ENCODE measurements at regions not wholly inside any gene's neighbourhood (a gene's known extent, or its start where the extent isn't known, plus 50 kb on each side); places are given as distances from the start of the nearest gene placed in this dataset.

- no peak overlapping the region for H3K18ac ChIP-seq (ENCODE audit: low read depth in 1 of 2, low read length in 2 of 2)
- no peak overlapping the region for H2BK5ac ChIP-seq (ENCODE audit: low read depth, low read length, poor library complexity, severe bottlenecking)
- H2BK120ac ChIP-seq (ENCODE audit: low read depth, low read length): no peak overlapping the region
- no peak overlapping the region for H3K14ac ChIP-seq (ENCODE audit: low read length in 2 of 2)
- 27% methylated on average over 3 of the region's 3 CpGs for WGBS
- no peaks in the 10 kb centered on the region for H3K9me3 ChIP-seq (ENCODE audit: control insufficient read depth, low read length)
- H2BK12ac ChIP-seq (ENCODE audit: low read length in 2 of 2): no peak overlapping the region
- H3K9ac ChIP-seq (ENCODE audit: low read length): no peak overlapping the region
- peaks cover 3% of the 10 kb centered on the region for H3K4me1 ChIP-seq (ENCODE audit: control insufficient read depth, insufficient read depth, low read depth, low read length)
- no peak overlapping the region for H4K91ac ChIP-seq (ENCODE audit: low read length)
- peaks cover 3 to 41% of the 10 kb centered on the region in 2 experiments for H3K27me3 ChIP-seq (ENCODE audit: control insufficient read depth in 1 of 2, insufficient read depth in 1 of 2, low read length in 2 of 2)
- H2AK5ac ChIP-seq (ENCODE audit: low read length, severe bottlenecking): no peak overlapping the region
- no peak overlapping the region for H3K23ac ChIP-seq (ENCODE audit: low read length in 2 of 2)
- no peak overlapping the region for H2AFZ ChIP-seq (ENCODE audit: low read depth, low read length)
- H3K36me3 ChIP-seq (ENCODE audit: control insufficient read depth in 1 of 2, insufficient read depth in 2 of 2, low read depth in 1 of 2, low read length in 2 of 2): no peaks in the 10 kb centered on the region
- no peaks in the 10 kb centered on the region for H3K79me1 ChIP-seq (replicated peaks; ENCODE audit: low read length, poor library complexity, severe bottlenecking)
- H2BK15ac ChIP-seq (ENCODE audit: low read depth, poor library complexity, severe bottlenecking): no peak overlapping the region
- H3K27ac ChIP-seq (ENCODE audit: low read length, poor library complexity, severe bottlenecking): no peak overlapping the region
- DNase-seq: peak; percentile 24
- no peak overlapping the region for H3K4me3 ChIP-seq (ENCODE audit: insufficient read depth in 1 of 2, low read depth in 1 of 2, low read length in 2 of 2)
- H3K4me2 ChIP-seq (ENCODE audit: low read length, poor library complexity, severe bottlenecking): no peak overlapping the region
- no peak overlapping the region for H3K4ac ChIP-seq (ENCODE audit: low read depth in 1 of 2, low read length in 2 of 2)
- H4K8ac ChIP-seq (ENCODE audit: low read length): no peak overlapping the region
These were observed 71.9 kb downstream of the MFAP3 start for GRCh38 chr5:154110716-154111115.

GRCh38 chr5:154111214-154111613 lies 72.4 kb downstream of the MFAP3 start:
- Histone ChIP-seq H3K27ac (ENCODE audit: low read length, poor library complexity, severe bottlenecking) (no peak overlapping the region), H3K4ac (ENCODE audit: low read depth in 1 of 2, low read length in 2 of 2) (no peak overlapping the region), H3K4me3 (ENCODE audit: insufficient read depth in 1 of 2, low read depth in 1 of 2, low read length in 2 of 2) (no peak overlapping the region), H3K36me3 (ENCODE audit: control insufficient read depth in 1 of 2, insufficient read depth in 2 of 2, low read depth in 1 of 2, low read length in 2 of 2) (no peaks in the 10 kb centered on the region), H2AFZ (ENCODE audit: low read depth, low read length) (no peak overlapping the region), H2BK12ac (ENCODE audit: low read length in 2 of 2) (no peak overlapping the region), H3K4me1 (ENCODE audit: control insufficient read depth, insufficient read depth, low read depth, low read length) (peaks cover 3% of the 10 kb centered on the region), H3K23ac (ENCODE audit: low read length in 2 of 2) (no peak overlapping the region), H2BK120ac (ENCODE audit: low read depth, low read length) (no peak overlapping the region), H3K9me3 (ENCODE audit: control insufficient read depth, low read length) (no peaks in the 10 kb centered on the region), H3K18ac (ENCODE audit: low read depth in 1 of 2, low read length in 2 of 2) (no peak overlapping the region), H2AK5ac (ENCODE audit: low read length, severe bottlenecking) (no peak overlapping the region), H3K9ac (ENCODE audit: low read length) (no peak overlapping the region), H2BK15ac (ENCODE audit: low read depth, poor library complexity, severe bottlenecking) (no peak overlapping the region), H4K8ac (ENCODE audit: low read length) (no peak overlapping the region), H3K14ac (ENCODE audit: low read length in 2 of 2) (no peak overlapping the region), H3K79me1 (replicated peaks; ENCODE audit: low read length, poor library complexity, severe bottlenecking) (no peaks in the 10 kb centered on the region), H3K4me2 (ENCODE audit: low read length, poor library complexity, severe bottlenecking) (no peak overlapping the region), H3K27me3 (ENCODE audit: control insufficient read depth in 1 of 2, insufficient read depth in 1 of 2, low read length in 2 of 2) (peaks cover 3 to 45% of the 10 kb centered on the region in 2 experiments), H2BK5ac (ENCODE audit: low read depth, low read length, poor library complexity, severe bottlenecking) (no peak overlapping the region), H4K91ac (ENCODE audit: low read length) (no peak overlapping the region)
- no peak for DNase-seq
- WGBS: 96% methylated on average over 4 of the region's 4 CpGs

- no peak overlapping the region for H2BK15ac ChIP-seq (ENCODE audit: low read depth, poor library complexity, severe bottlenecking)
- no peak overlapping the region for H3K23ac ChIP-seq (ENCODE audit: low read length in 2 of 2)
- no peaks in the 10 kb centered on the region for H3K9me3 ChIP-seq (ENCODE audit: control insufficient read depth, low read length)
- H2BK12ac ChIP-seq (ENCODE audit: low read length in 2 of 2): no peak overlapping the region
- no peak overlapping the region for H2AFZ ChIP-seq (ENCODE audit: low read depth, low read length)
- no peak overlapping the region for H3K4me2 ChIP-seq (ENCODE audit: low read length, poor library complexity, severe bottlenecking)
- no peak overlapping the region for H3K4ac ChIP-seq (ENCODE audit: low read depth in 1 of 2, low read length in 2 of 2)
- H4K8ac ChIP-seq (ENCODE audit: low read length): no peak overlapping the region
- H3K14ac ChIP-seq (ENCODE audit: low read length in 2 of 2): no peak overlapping the region
- no peak overlapping the region for H2BK5ac ChIP-seq (ENCODE audit: low read depth, low read length, poor library complexity, severe bottlenecking)
- H3K27ac ChIP-seq (ENCODE audit: low read length, poor library complexity, severe bottlenecking): no peak overlapping the region
- H4K91ac ChIP-seq (ENCODE audit: low read length): no peak overlapping the region
- H3K27me3 ChIP-seq (ENCODE audit: control insufficient read depth in 1 of 2, insufficient read depth in 1 of 2, low read length in 2 of 2): peaks cover 3 to 43% of the 10 kb centered on the region in 2 experiments
- no peak overlapping the region for H3K18ac ChIP-seq (ENCODE audit: low read depth in 1 of 2, low read length in 2 of 2)
- DNase-seq: no peak
- H3K9ac ChIP-seq (ENCODE audit: low read length): no peak overlapping the region
- no peaks in the 10 kb centered on the region for H3K79me1 ChIP-seq (replicated peaks; ENCODE audit: low read length, poor library complexity, severe bottlenecking)
- no peaks in the 10 kb centered on the region for H3K36me3 ChIP-seq (ENCODE audit: control insufficient read depth in 1 of 2, insufficient read depth in 2 of 2, low read depth in 1 of 2, low read length in 2 of 2)
- H3K4me1 ChIP-seq (ENCODE audit: control insufficient read depth, insufficient read depth, low read depth, low read length): peaks cover 3% of the 10 kb centered on the region
- no peak overlapping the region for H2AK5ac ChIP-seq (ENCODE audit: low read length, severe bottlenecking)
- no peak overlapping the region for H2BK120ac ChIP-seq (ENCODE audit: low read depth, low read length)
- no peak overlapping the region for H3K4me3 ChIP-seq (ENCODE audit: insufficient read depth in 1 of 2, low read depth in 1 of 2, low read length in 2 of 2)
These were observed 73.5 kb downstream of the MFAP3 start for GRCh38 chr5:154112255-154112654.

GRCh38 chr5:154115291-154115690 lies 75.2 kb upstream of the GALNT10 start:
- H2BK15ac ChIP-seq (ENCODE audit: low read depth, poor library complexity, severe bottlenecking): no peak overlapping the region

More at GRCh38 chr5:154115291-154115690, 75.2 kb upstream of the GALNT10 start:
- H3K36me3 ChIP-seq (ENCODE audit: control insufficient read depth in 1 of 2, insufficient read depth in 2 of 2, low read depth in 1 of 2, low read length in 2 of 2): no peaks in the 10 kb centered on the region
- H2AK5ac ChIP-seq (ENCODE audit: low read length, severe bottlenecking): no peak overlapping the region
- H2AFZ ChIP-seq (ENCODE audit: low read depth, low read length): no peak overlapping the region
- H3K9ac ChIP-seq (ENCODE audit: low read length): no peak overlapping the region
- H4K8ac ChIP-seq (ENCODE audit: low read length): no peak overlapping the region
- H2BK5ac ChIP-seq (ENCODE audit: low read depth, low read length, poor library complexity, severe bottlenecking): no peak overlapping the region
- DNase-seq: no peak
- H3K23ac ChIP-seq (ENCODE audit: low read length in 2 of 2): no peak overlapping the region
- H3K9me3 ChIP-seq (ENCODE audit: control insufficient read depth, low read length): no peaks in the 10 kb centered on the region
- no peak overlapping the region for H3K4ac ChIP-seq (ENCODE audit: low read depth in 1 of 2, low read length in 2 of 2)
- peaks cover 11% of the 10 kb centered on the region for H3K4me1 ChIP-seq (ENCODE audit: control insufficient read depth, insufficient read depth, low read depth, low read length)
- H4K91ac ChIP-seq (ENCODE audit: low read length): no peak overlapping the region
- H3K27me3 ChIP-seq (ENCODE audit: control insufficient read depth in 1 of 2, insufficient read depth in 1 of 2, low read length in 2 of 2): peaks cover 3 to 37% of the 10 kb centered on the region in 2 experiments
- H3K79me1 ChIP-seq (replicated peaks; ENCODE audit: low read length, poor library complexity, severe bottlenecking): no peaks in the 10 kb centered on the region
- H2BK120ac ChIP-seq (ENCODE audit: low read depth, low read length): no peak overlapping the region
- no peak overlapping the region for H2BK12ac ChIP-seq (ENCODE audit: low read length in 2 of 2)
- no peak overlapping the region for H3K4me2 ChIP-seq (ENCODE audit: low read length, poor library complexity, severe bottlenecking)
- H3K14ac ChIP-seq (ENCODE audit: low read length in 2 of 2): no peak overlapping the region
- no peak overlapping the region for H3K18ac ChIP-seq (ENCODE audit: low read depth in 1 of 2, low read length in 2 of 2)
- 94% methylated on average over 4 of the region's 4 CpGs for WGBS
- H3K27ac ChIP-seq (ENCODE audit: low read length, poor library complexity, severe bottlenecking): no peak overlapping the region
- H3K4me3 ChIP-seq (ENCODE audit: insufficient read depth in 1 of 2, low read depth in 1 of 2, low read length in 2 of 2): no peak overlapping the region

All from mesenchymal stem cell (in vitro differentiated cells and primary cell).